HFF-Myc (cell line): ENCODE measurements at regions not wholly inside any gene's neighbourhood (a gene's known extent, or its start where the extent isn't known, plus 50 kb on each side); places are given as distances from the start of the nearest gene placed in this dataset.
A peak's percentile ranks its signal among the peaks of the same experiment; 100 is the strongest.
"Not testable (repeated sequence)": the region's sequence is repeated elsewhere in the genome, so short reads cannot be mapped to it uniquely, and the experiment has no call there.

Experiments used
- DNase-seq: peaks from one replicate; pipeline ENCODE4 v3.0.0-alpha.2; 2011; ENCODE audit warnings: low read depth; ENCODE audit errors: extremely low read depth
- H3K4me3 ChIP-seq: replicated peaks from 2 replicates; pipeline ENCODE4 v1.5.1; 2011; ENCODE audit warnings: low read depth, mild to moderate bottlenecking, control low read depth, low read length
- CTCF ChIP-seq: IDR thresholded peaks from 2 replicates; pipeline ENCODE4 v1.5.1; 2012; ENCODE audit warnings: mild to moderate bottlenecking, low read depth, low read length, control low read depth; ENCODE audit errors: missing control alignments

- DNase-seq, result no peak
- TF ChIP-seq CTCF, result no peak
- no peak overlapping the region for H3K4me3 ChIP-seq
Observed at GRCh38 chr4:100022792-100023222, 72.7 kb upstream of the H2AZ1 start.

- no peak for TF ChIP-seq CTCF
- H3K4me3 ChIP-seq, result no peak overlapping the region
- no peak for DNase-seq
Observed at GRCh38 chr4:100019821-100020220, 69.7 kb upstream of the H2AZ1 start.

GRCh38 chr4:100017637-100018310, 67.7 kb upstream of the H2AZ1 start:
- TF ChIP-seq CTCF, result no peak
- no peak for DNase-seq
- H3K4me3 ChIP-seq, result no peak overlapping the region

GRCh38 chr4:100016191-100016590, 66.1 kb upstream of the H2AZ1 start:
- no peak overlapping the region for H3K4me3 ChIP-seq
- peak; percentile 16 for DNase-seq
- TF ChIP-seq CTCF, result no peak

- no peak for TF ChIP-seq CTCF
Observed at GRCh38 chr4:100014616-100015015, 64.5 kb upstream of the H2AZ1 start.

GRCh38 chr4:100009490-100009889, 59.4 kb upstream of the H2AZ1 start:
- no peak for DNase-seq
- H3K4me3 ChIP-seq, result no peak overlapping the region
- no peak for TF ChIP-seq CTCF

More at GRCh38 chr4:100014616-100015015, 64.5 kb upstream of the H2AZ1 start:
- H3K4me3 ChIP-seq, result no peak overlapping the region
- DNase-seq, result no peak

- no peak for DNase-seq
- TF ChIP-seq CTCF, result no peak
- H3K4me3 ChIP-seq, result no peak overlapping the region
Observed at GRCh38 chr4:100008048-100008447, 58.0 kb upstream of the H2AZ1 start.

GRCh38 chr4:100006161-100006560, 56.1 kb upstream of the H2AZ1 start:
- not testable (repeated sequence) for DNase-seq, H3K4me3 ChIP-seq
